Tibial nerve (tissue), 4 donors: ENCODE measurements at regions not wholly inside any gene's neighbourhood (a gene's known extent, or its start where the extent isn't known, plus 50 kb on each side); places are given as distances from the start of the nearest gene placed in this dataset.

Experiments used
- EP300 ChIP-seq, 2 donors: sonication (generic); formaldehyde crosslinking; IDR thresholded peaks; one replicate each; pipeline ENCODE4 v1.6.1; 2017; ENCODE audit warnings: antibody characterized with exemption in 2 of 2, mild to moderate bottlenecking in 1 of 2
- POLR2A ChIP-seq, 2 donors: fragments of 450-650 bp; IDR thresholded peaks; one replicate each; pipeline ENCODE4 v1.6.1; 2017; ENCODE audit warnings: antibody characterized with exemption in 2 of 2, mild to moderate bottlenecking in 2 of 2, moderate library complexity in 2 of 2
- TF ChIP-seq, protein P1 (sequence below), 5 experiments: fragments of 200-600 bp in 3 of 5; fragments of 450-650 bp in 2 of 5; sonication (generic) in 3 of 5; IDR thresholded peaks; one replicate each; pipeline ENCODE4 v1.5.1; 2016 to 2019; ENCODE audit warnings: antibody characterized with exemption in 5 of 5, mild to moderate bottlenecking in 3 of 5, moderate library complexity in 2 of 5

- TF ChIP-seq, protein P1, sequence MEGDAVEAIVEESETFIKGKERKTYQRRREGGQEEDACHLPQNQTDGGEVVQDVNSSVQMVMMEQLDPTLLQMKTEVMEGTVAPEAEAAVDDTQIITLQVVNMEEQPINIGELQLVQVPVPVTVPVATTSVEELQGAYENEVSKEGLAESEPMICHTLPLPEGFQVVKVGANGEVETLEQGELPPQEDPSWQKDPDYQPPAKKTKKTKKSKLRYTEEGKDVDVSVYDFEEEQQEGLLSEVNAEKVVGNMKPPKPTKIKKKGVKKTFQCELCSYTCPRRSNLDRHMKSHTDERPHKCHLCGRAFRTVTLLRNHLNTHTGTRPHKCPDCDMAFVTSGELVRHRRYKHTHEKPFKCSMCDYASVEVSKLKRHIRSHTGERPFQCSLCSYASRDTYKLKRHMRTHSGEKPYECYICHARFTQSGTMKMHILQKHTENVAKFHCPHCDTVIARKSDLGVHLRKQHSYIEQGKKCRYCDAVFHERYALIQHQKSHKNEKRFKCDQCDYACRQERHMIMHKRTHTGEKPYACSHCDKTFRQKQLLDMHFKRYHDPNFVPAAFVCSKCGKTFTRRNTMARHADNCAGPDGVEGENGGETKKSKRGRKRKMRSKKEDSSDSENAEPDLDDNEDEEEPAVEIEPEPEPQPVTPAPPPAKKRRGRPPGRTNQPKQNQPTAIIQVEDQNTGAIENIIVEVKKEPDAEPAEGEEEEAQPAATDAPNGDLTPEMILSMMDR (IDR thresholded peaks at IDR 0.05) = no peak
- no peak for TF ChIP-seq POLR2A (IDR thresholded peaks at IDR 0.05)
- TF ChIP-seq EP300 (IDR thresholded peaks at IDR 0.05) = no peak
Observed at GRCh38 chr10:42921951-42922350, 139.4 kb downstream of the BMS1 start.
